ENCODE measurements at regions not wholly inside any gene's neighbourhood (a gene's known extent, or its start where the extent isn't known, plus 50 kb on each side); places are given as distances from the start of the nearest gene placed in this dataset.

- DNase-seq = no peak
Observed at GRCh38 chr3:71890356-71890931, 105.5 kb upstream of the PROK2 start.

- no peak for DNase-seq
Observed at GRCh38 chr3:71887256-71887655, 102.3 kb upstream of the PROK2 start.

GRCh38 chr3:71885006-71885405, 100.1 kb upstream of the PROK2 start:
- no peak for DNase-seq

- no peak for DNase-seq
Observed at GRCh38 chr3:71881732-71882131, 96.8 kb upstream of the PROK2 start.

GRCh38 chr3:71881041-71881440, 96.1 kb upstream of the PROK2 start:
- no peak for DNase-seq

- no peak for DNase-seq
Observed at GRCh38 chr3:71879089-71879488, 94.1 kb upstream of the PROK2 start.

- no peak for DNase-seq
Observed at GRCh38 chr3:71876135-71877105, 91.5 kb upstream of the PROK2 start.

GRCh38 chr3:71875461-71875947, 90.6 kb upstream of the PROK2 start:
- no peak for DNase-seq

- no peak for DNase-seq
Observed at GRCh38 chr3:71874618-71875017, 89.7 kb upstream of the PROK2 start.

- no peak for DNase-seq
Observed at GRCh38 chr3:71873093-71873611, 88.2 kb upstream of the PROK2 start.

GRCh38 chr3:71872256-71872655, 87.3 kb upstream of the PROK2 start:
- DNase-seq = no peak

GRCh38 chr3:71870966-71871512, 86.1 kb upstream of the PROK2 start:
- DNase-seq = no peak

GRCh38 chr3:71868876-71869275, 83.9 kb upstream of the PROK2 start:
- DNase-seq = no peak

GRCh38 chr3:71865727-71866126, 80.8 kb upstream of the PROK2 start:
- no peak for DNase-seq

- DNase-seq = no peak
Observed at GRCh38 chr3:71863563-71864190, 78.7 kb upstream of the PROK2 start.

- no peak for DNase-seq
Observed at GRCh38 chr3:71862371-71863140, 77.6 kb upstream of the PROK2 start.

GRCh38 chr3:71859123-71859519, 74.2 kb upstream of the PROK2 start:
- DNase-seq = peak; percentile 11

- DNase-seq = no peak
Observed at GRCh38 chr3:71858503-71859122, 73.7 kb upstream of the PROK2 start.

- no peak for DNase-seq
Observed at GRCh38 chr3:71857956-71858355, 73.0 kb upstream of the PROK2 start.

- no peak for DNase-seq
Observed at GRCh38 chr3:71854706-71855105, 69.8 kb upstream of the PROK2 start.

GRCh38 chr3:71854096-71854495, 69.1 kb upstream of the PROK2 start:
- no peak for DNase-seq

GRCh38 chr3:71851878-71852277, 66.9 kb upstream of the PROK2 start:
- DNase-seq = no peak

All from NCI-H2107 (cell line).